ENCODE measurements at regions not wholly inside any gene's neighbourhood (a gene's known extent, or its start where the extent isn't known, plus 50 kb on each side); places are given as distances from the start of the nearest gene placed in this dataset.
A peak's percentile ranks its signal among the peaks of the same experiment; 100 is the strongest.

DNA sequence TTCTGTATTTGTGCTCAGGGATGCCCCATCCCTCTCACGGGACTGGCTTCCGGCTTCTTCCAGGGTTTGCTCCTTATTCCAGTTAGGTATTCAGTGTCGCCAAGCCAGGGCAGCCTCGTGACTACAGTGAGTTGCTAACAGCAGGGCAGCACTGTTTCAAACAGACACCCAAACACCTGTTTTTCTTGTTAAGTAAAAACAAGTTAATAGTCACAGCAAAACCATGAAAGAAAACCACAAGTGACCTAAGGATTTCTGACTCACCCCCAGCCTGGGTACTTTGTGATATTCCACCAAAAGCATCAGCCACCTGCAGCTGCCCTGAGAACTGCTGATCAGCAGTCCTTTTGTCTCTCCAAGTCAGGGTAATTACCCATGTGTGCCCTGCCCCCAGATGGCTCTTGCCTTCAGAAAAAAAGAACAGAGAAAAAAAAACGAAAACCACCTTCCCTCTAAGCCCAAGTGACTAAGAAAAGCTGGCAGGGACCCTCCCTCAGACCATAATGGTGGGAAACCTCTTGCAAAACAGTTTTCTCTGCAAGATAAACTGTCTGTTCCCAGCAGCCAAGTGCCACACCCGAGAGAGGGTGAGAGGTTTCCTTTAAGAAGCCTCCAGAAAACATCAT, 178.2 kb downstream of the ANAPC1 start:
- Histone ChIP-seq H3K4me1 (ENCODE audit: control insufficient read depth, insufficient read depth, low read length) (peaks cover 40% of the 10 kb centered on the region), H3K9me3 (ENCODE audit: control insufficient read depth, insufficient read depth, low read depth, low read length) (no peaks in the 10 kb centered on the region), H3K27ac (ENCODE audit: low read length) (peak overlapping the region; percentile 83), H3K36me3 (ENCODE audit: control insufficient read depth, insufficient read depth, low read length) (no peaks in the 10 kb centered on the region), H3K27me3 (ENCODE audit: control insufficient read depth, insufficient read depth, low read length) (no peaks in the 10 kb centered on the region), H3K4me3 (ENCODE audit: low read depth in 2 of 2, low read length in 2 of 2) (no peak overlapping the region)
- no peak for TF ChIP-seq SIN3A (IDR thresholded peaks at IDR 0.05; ENCODE audit: borderline replicate concordance, insufficient read depth, low read depth, low read length)
- peak; percentile 67; the same call in 1 of the 2 replicates for TF ChIP-seq TCF7L2 (IDR thresholded peaks at IDR 0.05; ENCODE audit: low read depth, low read length)
- peak; percentile 44; the same call in 1 of the 2 replicates for TF ChIP-seq POLR2AphosphoS5 (IDR thresholded peaks at IDR 0.05; ENCODE audit: low read depth, low read length)
- TF ChIP-seq, protein P1, sequence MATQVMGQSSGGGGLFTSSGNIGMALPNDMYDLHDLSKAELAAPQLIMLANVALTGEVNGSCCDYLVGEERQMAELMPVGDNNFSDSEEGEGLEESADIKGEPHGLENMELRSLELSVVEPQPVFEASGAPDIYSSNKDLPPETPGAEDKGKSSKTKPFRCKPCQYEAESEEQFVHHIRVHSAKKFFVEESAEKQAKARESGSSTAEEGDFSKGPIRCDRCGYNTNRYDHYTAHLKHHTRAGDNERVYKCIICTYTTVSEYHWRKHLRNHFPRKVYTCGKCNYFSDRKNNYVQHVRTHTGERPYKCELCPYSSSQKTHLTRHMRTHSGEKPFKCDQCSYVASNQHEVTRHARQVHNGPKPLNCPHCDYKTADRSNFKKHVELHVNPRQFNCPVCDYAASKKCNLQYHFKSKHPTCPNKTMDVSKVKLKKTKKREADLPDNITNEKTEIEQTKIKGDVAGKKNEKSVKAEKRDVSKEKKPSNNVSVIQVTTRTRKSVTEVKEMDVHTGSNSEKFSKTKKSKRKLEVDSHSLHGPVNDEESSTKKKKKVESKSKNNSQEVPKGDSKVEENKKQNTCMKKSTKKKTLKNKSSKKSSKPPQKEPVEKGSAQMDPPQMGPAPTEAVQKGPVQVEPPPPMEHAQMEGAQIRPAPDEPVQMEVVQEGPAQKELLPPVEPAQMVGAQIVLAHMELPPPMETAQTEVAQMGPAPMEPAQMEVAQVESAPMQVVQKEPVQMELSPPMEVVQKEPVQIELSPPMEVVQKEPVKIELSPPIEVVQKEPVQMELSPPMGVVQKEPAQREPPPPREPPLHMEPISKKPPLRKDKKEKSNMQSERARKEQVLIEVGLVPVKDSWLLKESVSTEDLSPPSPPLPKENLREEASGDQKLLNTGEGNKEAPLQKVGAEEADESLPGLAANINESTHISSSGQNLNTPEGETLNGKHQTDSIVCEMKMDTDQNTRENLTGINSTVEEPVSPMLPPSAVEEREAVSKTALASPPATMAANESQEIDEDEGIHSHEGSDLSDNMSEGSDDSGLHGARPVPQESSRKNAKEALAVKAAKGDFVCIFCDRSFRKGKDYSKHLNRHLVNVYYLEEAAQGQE (IDR thresholded peaks at IDR 0.05; ENCODE audit: insufficient read depth in 1 of 2, low read depth in 2 of 2, low read length in 1 of 2) = no peak
- TF ChIP-seq, protein P2, sequence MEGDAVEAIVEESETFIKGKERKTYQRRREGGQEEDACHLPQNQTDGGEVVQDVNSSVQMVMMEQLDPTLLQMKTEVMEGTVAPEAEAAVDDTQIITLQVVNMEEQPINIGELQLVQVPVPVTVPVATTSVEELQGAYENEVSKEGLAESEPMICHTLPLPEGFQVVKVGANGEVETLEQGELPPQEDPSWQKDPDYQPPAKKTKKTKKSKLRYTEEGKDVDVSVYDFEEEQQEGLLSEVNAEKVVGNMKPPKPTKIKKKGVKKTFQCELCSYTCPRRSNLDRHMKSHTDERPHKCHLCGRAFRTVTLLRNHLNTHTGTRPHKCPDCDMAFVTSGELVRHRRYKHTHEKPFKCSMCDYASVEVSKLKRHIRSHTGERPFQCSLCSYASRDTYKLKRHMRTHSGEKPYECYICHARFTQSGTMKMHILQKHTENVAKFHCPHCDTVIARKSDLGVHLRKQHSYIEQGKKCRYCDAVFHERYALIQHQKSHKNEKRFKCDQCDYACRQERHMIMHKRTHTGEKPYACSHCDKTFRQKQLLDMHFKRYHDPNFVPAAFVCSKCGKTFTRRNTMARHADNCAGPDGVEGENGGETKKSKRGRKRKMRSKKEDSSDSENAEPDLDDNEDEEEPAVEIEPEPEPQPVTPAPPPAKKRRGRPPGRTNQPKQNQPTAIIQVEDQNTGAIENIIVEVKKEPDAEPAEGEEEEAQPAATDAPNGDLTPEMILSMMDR (IDR thresholded peaks at IDR 0.05) = no peak
- no TSS peak for BruUV-seq (replicated peaks)
- ATAC-seq (peak; percentile 78), DNase-seq (ENCODE audit: low read depth, low spot score) (peak; percentile 96)
- ChIA-PET CTCF (no interaction called here), POLR2A (no interaction called here)
- intact Hi-C loops (cut with micrococcal nuclease; ENCODE audit: unreplicated experiment) (no loop called here), in situ Hi-C loops (cut with HindIII; ENCODE audit: low pct_unique_long_range_greater_than_20kb, low sequenced_read_pairs) (no loop called here)

DNA sequence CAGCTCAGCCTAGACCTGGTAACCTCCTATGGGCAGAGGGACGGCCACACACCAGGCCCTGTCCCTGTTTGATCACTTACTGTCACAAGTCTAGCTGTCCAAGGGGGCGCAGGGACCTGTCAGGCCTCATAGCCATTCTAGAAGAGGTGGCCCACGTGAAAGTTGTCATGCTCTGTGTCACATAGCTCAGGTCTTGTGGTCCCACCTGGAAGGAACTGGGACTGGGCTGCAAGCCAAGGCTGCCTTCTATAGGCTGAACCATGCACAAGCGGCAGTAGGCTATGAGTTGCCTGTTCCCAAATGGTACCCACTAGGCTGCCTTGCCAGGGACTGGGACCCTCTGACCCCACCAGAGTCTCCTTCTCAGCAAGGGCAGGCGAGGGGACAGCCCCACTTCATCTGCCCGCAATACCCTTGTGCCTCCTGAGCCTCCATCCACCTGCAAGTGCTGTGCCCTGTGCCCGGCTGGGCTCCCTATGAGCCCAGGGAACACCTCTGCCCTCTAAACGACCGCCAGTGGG, 177.5 kb downstream of the ANAPC1 start:
- peaks cover 37% of the 10 kb centered on the region for H3K4me1 ChIP-seq (ENCODE audit: control insufficient read depth, insufficient read depth, low read length)
- ChIA-PET POLR2A (no interaction called here), CTCF (no interaction called here)
- BruUV-seq (replicated peaks) = no TSS peak
- H3K9me3 ChIP-seq (ENCODE audit: control insufficient read depth, insufficient read depth, low read depth, low read length) = no peaks in the 10 kb centered on the region
- in situ Hi-C loops (cut with HindIII; ENCODE audit: low pct_unique_long_range_greater_than_20kb, low sequenced_read_pairs) = no loop called here
- intact Hi-C loops (cut with micrococcal nuclease; ENCODE audit: unreplicated experiment) = no loop called here
- ATAC-seq = no peak
- H3K27me3 ChIP-seq (ENCODE audit: control insufficient read depth, insufficient read depth, low read length) = no peaks in the 10 kb centered on the region
- no peak overlapping the region for H3K4me3 ChIP-seq (ENCODE audit: low read depth in 2 of 2, low read length in 2 of 2)
- no peak for DNase-seq (ENCODE audit: low read depth, low spot score)
- TF ChIP-seq SIN3A (IDR thresholded peaks at IDR 0.05; ENCODE audit: borderline replicate concordance, insufficient read depth, low read depth, low read length) = no peak
- no peak for TF ChIP-seq POLR2AphosphoS5 (IDR thresholded peaks at IDR 0.05; ENCODE audit: low read depth, low read length)
- TF ChIP-seq TCF7L2 (IDR thresholded peaks at IDR 0.05; ENCODE audit: low read depth, low read length) = no peak
- TF ChIP-seq, protein P2 (IDR thresholded peaks at IDR 0.05) = no peak
- TF ChIP-seq, protein P1 (IDR thresholded peaks at IDR 0.05; ENCODE audit: insufficient read depth in 1 of 2, low read depth in 2 of 2, low read length in 1 of 2) = no peak
- no peaks in the 10 kb centered on the region for H3K36me3 ChIP-seq (ENCODE audit: control insufficient read depth, insufficient read depth, low read length)
- peak overlapping the region; percentile 83 for H3K27ac ChIP-seq (ENCODE audit: low read length)
